HCT116 (cell line): ENCODE measurements at regions not wholly inside any gene's neighbourhood (a gene's known extent, or its start where the extent isn't known, plus 50 kb on each side); places are given as distances from the start of the nearest gene placed in this dataset.

Experiments used
- EZH2 ChIP-seq: fragments of 200-600 bp; sonication (generic); IDR thresholded peaks from 2 replicates; pipeline ENCODE4 v1.6.1; 2017; ENCODE audit warnings: antibody characterized with exemption, mixed run types
- EZH2phosphoT487 ChIP-seq: fragments of 200-600 bp; IDR thresholded peaks from 2 replicates; pipeline ENCODE4 v1.6.1; 2018; ENCODE audit warnings: antibody characterized with exemption, borderline replicate concordance
- POLR2A ChIP-seq: IDR thresholded peaks from 2 replicates; pipeline ENCODE4 v1.7.0; 2011; ENCODE audit warnings: borderline replicate concordance; ENCODE audit not compliant: insufficient read depth, insufficient read length; ENCODE audit errors: extremely low read depth
- POLR2AphosphoS5 ChIP-seq: IDR thresholded peaks from 2 replicates; pipeline ENCODE4 v1.6.1; 2011; ENCODE audit warnings: mild to moderate bottlenecking, low read depth, low read length, moderate library complexity
- YY1 ChIP-seq: IDR thresholded peaks from 2 replicates; pipeline ENCODE4 v1.6.1; 2011; ENCODE audit warnings: low read length, low read depth, moderate library complexity, mild to moderate bottlenecking; ENCODE audit not compliant: insufficient replicate concordance; ENCODE audit errors: extremely low read depth
- ZFX ChIP-seq: fragments of 450-650 bp; IDR thresholded peaks from 2 replicates; pipeline ENCODE4 v1.6.1; 2017
- ZNF274 ChIP-seq: fragments of 200-500 bp; sonication (Bioruptor generic); IDR thresholded peaks from 2 replicates; pipeline ENCODE4 v1.6.1; 2014; ENCODE audit warnings: mild to moderate bottlenecking, low read depth, low read length, inconsistent platforms
- TF ChIP-seq, protein P1 (sequence below), 3 experiments: fragments of 200-600 bp in 1 of 3; sonication (generic) in 1 of 3; IDR thresholded peaks in 2 of 3; conservative IDR thresholded peaks in 1 of 3; 2 replicates each; pipeline ENCODE4 v1.5.1; 2012 to 2017; ENCODE audit warnings: low read depth in 2 of 3, low read length in 2 of 3, antibody characterized with exemption in 1 of 3, borderline replicate concordance in 1 of 3, control low read depth in 1 of 3, mild to moderate bottlenecking in 1 of 3, mixed read lengths in 1 of 3, mixed run types in 1 of 3, moderate library complexity in 1 of 3; ENCODE audit not compliant: insufficient read depth in 1 of 3
- TF ChIP-seq, protein P2 (sequence below): IDR thresholded peaks from 2 replicates; pipeline ENCODE4 v1.6.1; 2011; ENCODE audit warnings: mild to moderate bottlenecking, low read length, moderate library complexity; ENCODE audit not compliant: insufficient replicate concordance; ENCODE audit errors: extremely low read depth
- TF ChIP-seq, protein P3 (sequence below): IDR thresholded peaks from 2 replicates; pipeline ENCODE4 v1.6.1; 2012; ENCODE audit warnings: low read depth
- TF ChIP-seq, protein P4 (sequence below): IDR thresholded peaks from 2 replicates; pipeline ENCODE4 v1.6.1; 2012

GRCh38 chr3:25962255-25962654 lies 172.4 kb downstream of the OXSM start:
- TF ChIP-seq ZNF274: no peak
- TF ChIP-seq, protein P1, sequence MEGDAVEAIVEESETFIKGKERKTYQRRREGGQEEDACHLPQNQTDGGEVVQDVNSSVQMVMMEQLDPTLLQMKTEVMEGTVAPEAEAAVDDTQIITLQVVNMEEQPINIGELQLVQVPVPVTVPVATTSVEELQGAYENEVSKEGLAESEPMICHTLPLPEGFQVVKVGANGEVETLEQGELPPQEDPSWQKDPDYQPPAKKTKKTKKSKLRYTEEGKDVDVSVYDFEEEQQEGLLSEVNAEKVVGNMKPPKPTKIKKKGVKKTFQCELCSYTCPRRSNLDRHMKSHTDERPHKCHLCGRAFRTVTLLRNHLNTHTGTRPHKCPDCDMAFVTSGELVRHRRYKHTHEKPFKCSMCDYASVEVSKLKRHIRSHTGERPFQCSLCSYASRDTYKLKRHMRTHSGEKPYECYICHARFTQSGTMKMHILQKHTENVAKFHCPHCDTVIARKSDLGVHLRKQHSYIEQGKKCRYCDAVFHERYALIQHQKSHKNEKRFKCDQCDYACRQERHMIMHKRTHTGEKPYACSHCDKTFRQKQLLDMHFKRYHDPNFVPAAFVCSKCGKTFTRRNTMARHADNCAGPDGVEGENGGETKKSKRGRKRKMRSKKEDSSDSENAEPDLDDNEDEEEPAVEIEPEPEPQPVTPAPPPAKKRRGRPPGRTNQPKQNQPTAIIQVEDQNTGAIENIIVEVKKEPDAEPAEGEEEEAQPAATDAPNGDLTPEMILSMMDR (IDR thresholded peaks at IDR 0.05 in 2 of 3, conservative IDR thresholded peaks at IDR 0.05 in 1 of 3; ENCODE audit: borderline replicate concordance in 1 of 3, insufficient read depth in 1 of 3, low read depth in 2 of 3, low read length in 2 of 3): peak; percentile 14 to 58 (median 44); a peak in 4 of 6 replicates
- TF ChIP-seq YY1: no peak
- no peak for TF ChIP-seq EZH2
- TF ChIP-seq, protein P2, sequence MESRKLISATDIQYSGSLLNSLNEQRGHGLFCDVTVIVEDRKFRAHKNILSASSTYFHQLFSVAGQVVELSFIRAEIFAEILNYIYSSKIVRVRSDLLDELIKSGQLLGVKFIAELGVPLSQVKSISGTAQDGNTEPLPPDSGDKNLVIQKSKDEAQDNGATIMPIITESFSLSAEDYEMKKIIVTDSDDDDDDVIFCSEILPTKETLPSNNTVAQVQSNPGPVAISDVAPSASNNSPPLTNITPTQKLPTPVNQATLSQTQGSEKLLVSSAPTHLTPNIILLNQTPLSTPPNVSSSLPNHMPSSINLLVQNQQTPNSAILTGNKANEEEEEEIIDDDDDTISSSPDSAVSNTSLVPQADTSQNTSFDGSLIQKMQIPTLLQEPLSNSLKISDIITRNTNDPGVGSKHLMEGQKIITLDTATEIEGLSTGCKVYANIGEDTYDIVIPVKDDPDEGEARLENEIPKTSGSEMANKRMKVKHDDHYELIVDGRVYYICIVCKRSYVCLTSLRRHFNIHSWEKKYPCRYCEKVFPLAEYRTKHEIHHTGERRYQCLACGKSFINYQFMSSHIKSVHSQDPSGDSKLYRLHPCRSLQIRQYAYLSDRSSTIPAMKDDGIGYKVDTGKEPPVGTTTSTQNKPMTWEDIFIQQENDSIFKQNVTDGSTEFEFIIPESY: no peak
- TF ChIP-seq POLR2A: no peak
- TF ChIP-seq, protein P3, sequence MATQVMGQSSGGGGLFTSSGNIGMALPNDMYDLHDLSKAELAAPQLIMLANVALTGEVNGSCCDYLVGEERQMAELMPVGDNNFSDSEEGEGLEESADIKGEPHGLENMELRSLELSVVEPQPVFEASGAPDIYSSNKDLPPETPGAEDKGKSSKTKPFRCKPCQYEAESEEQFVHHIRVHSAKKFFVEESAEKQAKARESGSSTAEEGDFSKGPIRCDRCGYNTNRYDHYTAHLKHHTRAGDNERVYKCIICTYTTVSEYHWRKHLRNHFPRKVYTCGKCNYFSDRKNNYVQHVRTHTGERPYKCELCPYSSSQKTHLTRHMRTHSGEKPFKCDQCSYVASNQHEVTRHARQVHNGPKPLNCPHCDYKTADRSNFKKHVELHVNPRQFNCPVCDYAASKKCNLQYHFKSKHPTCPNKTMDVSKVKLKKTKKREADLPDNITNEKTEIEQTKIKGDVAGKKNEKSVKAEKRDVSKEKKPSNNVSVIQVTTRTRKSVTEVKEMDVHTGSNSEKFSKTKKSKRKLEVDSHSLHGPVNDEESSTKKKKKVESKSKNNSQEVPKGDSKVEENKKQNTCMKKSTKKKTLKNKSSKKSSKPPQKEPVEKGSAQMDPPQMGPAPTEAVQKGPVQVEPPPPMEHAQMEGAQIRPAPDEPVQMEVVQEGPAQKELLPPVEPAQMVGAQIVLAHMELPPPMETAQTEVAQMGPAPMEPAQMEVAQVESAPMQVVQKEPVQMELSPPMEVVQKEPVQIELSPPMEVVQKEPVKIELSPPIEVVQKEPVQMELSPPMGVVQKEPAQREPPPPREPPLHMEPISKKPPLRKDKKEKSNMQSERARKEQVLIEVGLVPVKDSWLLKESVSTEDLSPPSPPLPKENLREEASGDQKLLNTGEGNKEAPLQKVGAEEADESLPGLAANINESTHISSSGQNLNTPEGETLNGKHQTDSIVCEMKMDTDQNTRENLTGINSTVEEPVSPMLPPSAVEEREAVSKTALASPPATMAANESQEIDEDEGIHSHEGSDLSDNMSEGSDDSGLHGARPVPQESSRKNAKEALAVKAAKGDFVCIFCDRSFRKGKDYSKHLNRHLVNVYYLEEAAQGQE: no peak
- TF ChIP-seq EZH2phosphoT487: no peak
- no peak for TF ChIP-seq POLR2AphosphoS5
- TF ChIP-seq, protein P4, sequence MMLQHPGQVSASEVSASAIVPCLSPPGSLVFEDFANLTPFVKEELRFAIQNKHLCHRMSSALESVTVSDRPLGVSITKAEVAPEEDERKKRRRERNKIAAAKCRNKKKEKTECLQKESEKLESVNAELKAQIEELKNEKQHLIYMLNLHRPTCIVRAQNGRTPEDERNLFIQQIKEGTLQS: no peak
- TF ChIP-seq ZFX: no peak
